Activated CD4-positive, alpha-beta T cell treated with anti-CD3 and anti-CD28 coated beads, Interleukin-2, amount 10 ng/mL, durations not matched to agents 24 days and 14 days (primary cell): ENCODE measurements at regions not wholly inside any gene's neighbourhood (a gene's known extent, or its start where the extent isn't known, plus 50 kb on each side); places are given as distances from the start of the nearest gene placed in this dataset.

Source experiments
- DNase-seq: peaks from one replicate; pipeline ENCODE4 v3.0.0; 2022
- H3K27ac Mint-ChIP-seq: one replicate; pipeline ENCODE4 v1.8.0; 2022; ENCODE audit warnings: mild to moderate bottlenecking, mixed read lengths
- H3K27me3 Mint-ChIP-seq: one replicate; pipeline ENCODE4 v1.8.0; 2022; ENCODE audit warnings: mixed read lengths
- H3K36me3 Mint-ChIP-seq: one replicate; pipeline ENCODE4 v1.8.0; 2022; ENCODE audit warnings: low read depth, mild to moderate bottlenecking, mixed read lengths
- H3K4me1 Mint-ChIP-seq: one replicate; pipeline ENCODE4 v1.8.0; 2021; ENCODE audit warnings: mixed read lengths
- H3K4me3 Mint-ChIP-seq: one replicate; pipeline ENCODE4 v1.8.0; 2022; ENCODE audit warnings: mild to moderate bottlenecking, moderate library complexity, mixed read lengths
- H3K9me3 Mint-ChIP-seq: one replicate; pipeline ENCODE4 v1.8.0; 2021; ENCODE audit warnings: mixed read lengths
- intact Hi-C: fragments of 100-400 bp; cut with micrococcal nuclease; formaldehyde crosslinking; loops from one replicate; pipeline ENCODE4 v1.15.1; 2023

DNA sequence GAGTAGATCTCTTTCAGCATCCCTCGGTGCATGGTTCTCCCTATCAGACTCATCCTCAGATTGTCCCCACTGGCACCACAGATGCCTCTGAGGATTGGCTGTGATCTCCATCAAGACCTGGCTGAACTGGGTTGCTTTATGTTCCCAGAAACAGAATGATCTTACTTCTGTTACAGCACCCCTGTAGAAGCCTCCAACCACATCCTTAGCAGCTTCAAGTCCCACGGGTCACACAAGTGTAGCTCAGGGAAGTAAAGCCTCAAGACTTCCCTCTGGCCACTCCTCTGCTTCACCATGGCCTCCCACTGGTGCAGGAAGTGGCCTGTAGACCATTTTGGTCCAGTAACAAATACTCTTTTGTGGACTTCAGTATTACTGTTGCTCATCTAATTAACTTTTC lies 566.4 kb upstream of the SUCLG2 start:
- no peaks in the 10 kb centered on the region for H3K36me3 Mint-ChIP-seq
- no peak overlapping the region for H3K27ac Mint-ChIP-seq
- no peaks in the 10 kb centered on the region for H3K27me3 Mint-ChIP-seq
- H3K4me3 Mint-ChIP-seq, result no peak overlapping the region
- H3K4me1 Mint-ChIP-seq, result no peaks in the 10 kb centered on the region
- DNase-seq, result no peak
- H3K9me3 Mint-ChIP-seq, result no peaks in the 10 kb centered on the region
- intact Hi-C loops, result no loop called here

GRCh38 chr3:68211637-68212036 lies 557.2 kb upstream of the SUCLG2 start:
- H3K4me1 Mint-ChIP-seq, result no peaks in the 10 kb centered on the region
- H3K27ac Mint-ChIP-seq, result no peak overlapping the region
- DNase-seq, result no peak
- no peak overlapping the region for H3K4me3 Mint-ChIP-seq
- H3K36me3 Mint-ChIP-seq, result no peaks in the 10 kb centered on the region
- intact Hi-C loops, result no loop called here
- peaks cover 11% of the 10 kb centered on the region for H3K9me3 Mint-ChIP-seq
- H3K27me3 Mint-ChIP-seq, result no peaks in the 10 kb centered on the region

DNA sequence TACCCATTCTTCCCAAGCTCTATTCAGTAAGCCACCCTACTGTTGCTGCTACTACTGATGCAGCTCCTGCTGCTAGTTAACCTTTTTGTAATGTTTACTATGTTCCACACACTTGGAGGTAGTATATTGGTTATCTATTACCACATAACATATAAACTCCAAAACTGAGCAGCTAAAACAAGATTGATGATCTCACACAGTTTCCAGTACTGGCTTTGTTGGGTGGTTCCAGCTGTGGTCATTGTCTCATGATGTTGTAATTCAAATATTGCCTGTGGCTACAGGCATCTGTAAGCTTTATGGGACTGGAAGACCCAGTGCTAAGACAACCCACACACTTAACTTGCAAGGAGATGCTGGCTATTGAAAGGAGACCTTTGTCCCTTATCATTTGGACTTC lies 556.2 kb upstream of the SUCLG2 start:
- Mint-ChIP-seq H3K4me1 (no peaks in the 10 kb centered on the region), H3K27me3 (no peaks in the 10 kb centered on the region), H3K27ac (no peak overlapping the region), H3K36me3 (no peaks in the 10 kb centered on the region), H3K4me3 (no peak overlapping the region), H3K9me3 (peaks cover 14% of the 10 kb centered on the region)
- intact Hi-C loops, result no loop called here
- no peak for DNase-seq

DNA sequence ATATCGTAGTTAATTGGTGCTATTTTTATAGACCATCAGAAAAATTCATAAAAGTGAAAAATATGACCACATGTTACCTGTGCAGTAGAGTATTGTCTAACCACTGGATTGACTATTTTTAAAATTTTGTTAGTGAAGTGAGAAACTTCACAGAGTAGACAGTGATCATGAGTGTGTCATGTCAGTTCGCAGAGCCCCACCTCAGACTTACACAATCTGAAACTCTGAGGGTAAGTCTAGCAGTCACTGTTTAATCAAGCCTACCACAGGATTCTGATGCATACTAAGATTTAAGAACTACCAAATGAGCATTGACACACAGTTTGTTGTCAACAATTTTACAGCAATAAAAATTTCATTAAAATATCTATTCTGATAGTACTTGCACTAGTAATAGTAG lies 552.9 kb upstream of the SUCLG2 start:
- intact Hi-C loops, result no loop called here
- Mint-ChIP-seq H3K27ac (no peak overlapping the region), H3K36me3 (no peaks in the 10 kb centered on the region), H3K4me1 (no peaks in the 10 kb centered on the region), H3K9me3 (peaks cover 24% of the 10 kb centered on the region), H3K27me3 (no peaks in the 10 kb centered on the region), H3K4me3 (no peak overlapping the region)
- DNase-seq, result no peak

DNA sequence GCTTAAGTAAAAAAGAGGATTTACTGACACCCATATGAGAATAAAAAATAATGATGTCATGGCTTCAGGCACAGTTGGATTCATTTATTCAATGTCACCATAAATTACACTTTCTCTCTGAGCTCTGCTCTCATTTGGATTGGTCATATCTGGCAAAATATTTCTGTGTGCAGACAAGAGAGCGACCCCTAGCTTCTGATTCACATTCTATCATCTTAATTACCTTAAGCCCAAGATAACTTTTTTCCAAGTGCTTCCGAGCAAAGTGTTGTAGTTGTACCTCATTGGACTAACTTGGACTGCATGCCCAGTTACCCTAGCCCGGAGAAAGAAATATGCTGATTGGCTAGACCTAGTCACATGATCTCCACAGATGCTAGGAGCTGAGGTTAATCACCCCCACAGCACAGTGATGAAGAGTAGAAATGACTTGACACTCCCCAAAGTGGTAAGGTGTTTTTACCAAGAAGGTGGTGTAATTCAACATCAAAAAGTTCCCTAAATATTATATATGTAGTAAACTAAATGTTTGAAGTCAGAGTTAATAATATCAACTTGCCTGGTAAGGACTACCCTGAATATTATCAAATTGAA lies 552.2 kb upstream of the SUCLG2 start:
- peaks cover 19% of the 10 kb centered on the region for H3K9me3 Mint-ChIP-seq
- DNase-seq, result no peak
- no peaks in the 10 kb centered on the region for H3K4me1 Mint-ChIP-seq
- intact Hi-C loops, result no loop called here
- no peak overlapping the region for H3K4me3 Mint-ChIP-seq
- H3K27me3 Mint-ChIP-seq, result no peaks in the 10 kb centered on the region
- no peak overlapping the region for H3K27ac Mint-ChIP-seq
- no peaks in the 10 kb centered on the region for H3K36me3 Mint-ChIP-seq

GRCh38 chr3:68186733-68187132 lies 532.3 kb upstream of the SUCLG2 start:
- intact Hi-C loops, result no loop called here
- no peaks in the 10 kb centered on the region for H3K4me1 Mint-ChIP-seq
- no peak for DNase-seq
- no peak overlapping the region for H3K4me3 Mint-ChIP-seq
- H3K27me3 Mint-ChIP-seq, result no peaks in the 10 kb centered on the region
- H3K36me3 Mint-ChIP-seq, result no peaks in the 10 kb centered on the region
- H3K27ac Mint-ChIP-seq, result no peak overlapping the region
- H3K9me3 Mint-ChIP-seq, result peaks cover 3% of the 10 kb centered on the region

DNA sequence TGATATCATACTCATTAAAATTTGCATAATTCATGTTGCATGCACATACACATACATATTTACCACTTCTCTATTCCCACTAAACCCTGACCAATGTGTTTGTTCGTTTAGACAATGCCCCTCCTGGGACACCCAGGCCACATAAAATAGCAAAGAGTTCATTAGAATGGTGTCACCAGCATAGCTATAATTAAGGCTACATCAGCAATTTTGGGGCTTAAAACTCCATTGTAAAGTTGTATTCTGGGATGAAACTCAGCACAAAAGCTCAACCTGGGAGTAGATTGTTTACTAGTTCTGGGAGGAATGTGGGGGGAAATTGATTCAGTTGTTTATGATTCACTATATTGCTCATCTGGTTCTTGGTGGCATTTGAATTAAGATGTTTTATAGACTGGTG lies 522.2 kb upstream of the SUCLG2 start:
- Mint-ChIP-seq H3K27me3 (no peaks in the 10 kb centered on the region), H3K4me3 (no peak overlapping the region), H3K9me3 (peaks cover 24% of the 10 kb centered on the region), H3K27ac (no peak overlapping the region), H3K4me1 (no peaks in the 10 kb centered on the region), H3K36me3 (no peaks in the 10 kb centered on the region)
- DNase-seq, result no peak
- intact Hi-C loops, result no loop called here

GRCh38 chr3:68173012-68173634 lies 518.7 kb upstream of the SUCLG2 start:
- Mint-ChIP-seq H3K9me3 (peaks cover 35% of the 10 kb centered on the region), H3K4me1 (no peaks in the 10 kb centered on the region), H3K36me3 (no peaks in the 10 kb centered on the region), H3K27me3 (no peaks in the 10 kb centered on the region), H3K27ac (no peak overlapping the region), H3K4me3 (no peak overlapping the region)
- no peak for DNase-seq
- intact Hi-C loops, result no loop called here

- Mint-ChIP-seq H3K4me1 (no peaks in the 10 kb centered on the region), H3K9me3 (peaks cover 35% of the 10 kb centered on the region), H3K36me3 (no peaks in the 10 kb centered on the region), H3K4me3 (no peak overlapping the region), H3K27me3 (no peaks in the 10 kb centered on the region), H3K27ac (no peak overlapping the region)
- intact Hi-C loops, result no loop called here
- DNase-seq, result no peak
Observed at GRCh38 chr3:68172039-68172438, 517.6 kb upstream of the SUCLG2 start.

DNA sequence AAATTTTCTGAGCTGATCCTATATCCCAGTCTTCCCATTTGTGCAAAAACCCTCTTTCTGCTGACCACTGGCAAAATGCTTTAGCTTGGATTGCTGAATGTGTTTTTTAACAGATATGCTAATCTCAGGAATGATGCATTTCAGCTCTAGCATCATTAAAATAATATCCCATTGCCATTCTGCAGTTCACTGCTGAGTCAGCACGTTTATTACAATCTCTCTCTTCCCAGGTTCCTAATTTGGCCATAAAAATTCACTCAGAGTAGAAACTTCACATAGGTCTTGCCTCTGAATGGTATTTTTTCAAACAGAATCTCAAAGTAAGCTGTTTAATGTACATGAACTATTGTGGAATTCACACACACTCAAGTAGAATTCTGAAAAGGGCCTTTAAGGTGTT lies 509.6 kb upstream of the SUCLG2 start:
- peaks cover under 1% of the 10 kb centered on the region for H3K9me3 Mint-ChIP-seq
- no peak overlapping the region for H3K27ac Mint-ChIP-seq
- no peaks in the 10 kb centered on the region for H3K36me3 Mint-ChIP-seq
- DNase-seq, result no peak
- no peaks in the 10 kb centered on the region for H3K27me3 Mint-ChIP-seq
- H3K4me3 Mint-ChIP-seq, result no peak overlapping the region
- no peaks in the 10 kb centered on the region for H3K4me1 Mint-ChIP-seq
- intact Hi-C loops, result no loop called here

GRCh38 chr3:68163062-68163461 lies 508.6 kb upstream of the SUCLG2 start:
- Mint-ChIP-seq H3K27me3 (no peaks in the 10 kb centered on the region), H3K36me3 (no peaks in the 10 kb centered on the region), H3K27ac (no peak overlapping the region), H3K4me1 (no peaks in the 10 kb centered on the region), H3K9me3 (no peaks in the 10 kb centered on the region), H3K4me3 (no peak overlapping the region)
- no peak for DNase-seq
- intact Hi-C loops, result no loop called here

DNA sequence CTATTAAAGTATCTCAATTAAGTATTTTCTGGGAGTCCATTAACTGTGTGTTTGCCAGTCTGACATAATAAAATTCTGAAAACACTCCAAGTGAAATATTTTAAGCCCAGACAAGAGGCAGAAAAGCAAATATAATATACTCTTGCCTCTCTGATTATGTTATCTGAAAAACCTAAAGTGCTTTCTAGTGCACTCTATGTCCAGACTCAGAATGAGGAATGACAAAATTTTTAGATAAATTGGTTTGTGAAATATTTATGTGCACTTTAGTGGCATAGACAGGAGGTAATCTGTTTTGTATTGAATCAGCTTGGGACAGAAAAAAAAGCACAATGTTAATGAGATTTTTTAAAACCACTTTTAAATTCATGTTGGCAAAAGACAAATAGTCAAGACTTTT lies 508.2 kb upstream of the SUCLG2 start:
- no peak overlapping the region for H3K27ac Mint-ChIP-seq
- no peaks in the 10 kb centered on the region for H3K36me3 Mint-ChIP-seq
- H3K4me1 Mint-ChIP-seq, result no peaks in the 10 kb centered on the region
- H3K4me3 Mint-ChIP-seq, result no peak overlapping the region
- no peaks in the 10 kb centered on the region for H3K9me3 Mint-ChIP-seq
- H3K27me3 Mint-ChIP-seq, result no peaks in the 10 kb centered on the region
- intact Hi-C loops, result no loop called here
- no peak for DNase-seq

GRCh38 chr3:68151359-68151758 lies 496.9 kb upstream of the SUCLG2 start:
- intact Hi-C loops, result no loop called here
- DNase-seq, result no peak
- no peaks in the 10 kb centered on the region for H3K4me1 Mint-ChIP-seq
- H3K27ac Mint-ChIP-seq, result no peak overlapping the region
- peaks cover 4% of the 10 kb centered on the region for H3K9me3 Mint-ChIP-seq
- no peak overlapping the region for H3K4me3 Mint-ChIP-seq
- no peaks in the 10 kb centered on the region for H3K36me3 Mint-ChIP-seq
- H3K27me3 Mint-ChIP-seq, result no peaks in the 10 kb centered on the region

GRCh38 chr3:68148447-68148846 lies 494.0 kb upstream of the SUCLG2 start:
- Mint-ChIP-seq H3K9me3 (peaks cover 5% of the 10 kb centered on the region), H3K27ac (no peak overlapping the region), H3K36me3 (no peaks in the 10 kb centered on the region), H3K4me1 (no peaks in the 10 kb centered on the region), H3K27me3 (no peaks in the 10 kb centered on the region), H3K4me3 (no peak overlapping the region)
- intact Hi-C loops, result no loop called here
- no peak for DNase-seq

DNA sequence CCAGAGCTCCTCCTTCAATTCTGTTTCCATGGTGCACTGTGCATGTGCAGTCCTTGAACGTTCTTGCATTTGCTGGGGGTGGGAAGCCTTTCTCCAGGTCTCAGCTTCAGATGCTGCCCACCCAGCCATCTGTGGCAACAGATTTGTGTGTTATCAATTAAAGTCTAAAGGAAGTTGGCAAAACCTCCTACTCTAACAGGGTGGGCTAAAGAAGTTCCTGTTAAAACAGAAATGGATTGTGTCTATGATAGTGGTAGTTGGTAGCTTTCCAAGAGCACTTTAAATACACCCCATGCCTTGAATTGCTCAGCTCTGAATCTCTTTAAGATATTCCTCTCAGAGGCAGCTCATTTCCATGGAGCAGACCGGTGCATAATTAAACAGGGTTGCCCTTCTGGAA lies 488.0 kb upstream of the SUCLG2 start:
- Mint-ChIP-seq H3K27me3 (no peaks in the 10 kb centered on the region), H3K9me3 (peaks cover 4% of the 10 kb centered on the region), H3K4me3 (no peak overlapping the region), H3K4me1 (no peaks in the 10 kb centered on the region), H3K36me3 (no peaks in the 10 kb centered on the region), H3K27ac (no peak overlapping the region)
- DNase-seq, result no peak
- intact Hi-C loops, result no loop called here
